ENCODE measurements at regions not wholly inside any gene's neighbourhood (a gene's known extent, or its start where the extent isn't known, plus 50 kb on each side); places are given as distances from the start of the nearest gene placed in this dataset.

- H3K27ac ChIP-seq, result no peak overlapping the region
- TF ChIP-seq, protein P1, sequence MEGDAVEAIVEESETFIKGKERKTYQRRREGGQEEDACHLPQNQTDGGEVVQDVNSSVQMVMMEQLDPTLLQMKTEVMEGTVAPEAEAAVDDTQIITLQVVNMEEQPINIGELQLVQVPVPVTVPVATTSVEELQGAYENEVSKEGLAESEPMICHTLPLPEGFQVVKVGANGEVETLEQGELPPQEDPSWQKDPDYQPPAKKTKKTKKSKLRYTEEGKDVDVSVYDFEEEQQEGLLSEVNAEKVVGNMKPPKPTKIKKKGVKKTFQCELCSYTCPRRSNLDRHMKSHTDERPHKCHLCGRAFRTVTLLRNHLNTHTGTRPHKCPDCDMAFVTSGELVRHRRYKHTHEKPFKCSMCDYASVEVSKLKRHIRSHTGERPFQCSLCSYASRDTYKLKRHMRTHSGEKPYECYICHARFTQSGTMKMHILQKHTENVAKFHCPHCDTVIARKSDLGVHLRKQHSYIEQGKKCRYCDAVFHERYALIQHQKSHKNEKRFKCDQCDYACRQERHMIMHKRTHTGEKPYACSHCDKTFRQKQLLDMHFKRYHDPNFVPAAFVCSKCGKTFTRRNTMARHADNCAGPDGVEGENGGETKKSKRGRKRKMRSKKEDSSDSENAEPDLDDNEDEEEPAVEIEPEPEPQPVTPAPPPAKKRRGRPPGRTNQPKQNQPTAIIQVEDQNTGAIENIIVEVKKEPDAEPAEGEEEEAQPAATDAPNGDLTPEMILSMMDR (conservative IDR thresholded peaks at IDR 0.05), result no peak
These were observed 290.2 kb downstream of the FBXW7 start for GRCh38 chr4:152245680-152246079.

- H3K27ac ChIP-seq, result no peak overlapping the region
- TF ChIP-seq, protein P1 (conservative IDR thresholded peaks at IDR 0.05), result no peak
These were observed 291.2 kb downstream of the FBXW7 start for GRCh38 chr4:152244659-152245058.

DNA sequence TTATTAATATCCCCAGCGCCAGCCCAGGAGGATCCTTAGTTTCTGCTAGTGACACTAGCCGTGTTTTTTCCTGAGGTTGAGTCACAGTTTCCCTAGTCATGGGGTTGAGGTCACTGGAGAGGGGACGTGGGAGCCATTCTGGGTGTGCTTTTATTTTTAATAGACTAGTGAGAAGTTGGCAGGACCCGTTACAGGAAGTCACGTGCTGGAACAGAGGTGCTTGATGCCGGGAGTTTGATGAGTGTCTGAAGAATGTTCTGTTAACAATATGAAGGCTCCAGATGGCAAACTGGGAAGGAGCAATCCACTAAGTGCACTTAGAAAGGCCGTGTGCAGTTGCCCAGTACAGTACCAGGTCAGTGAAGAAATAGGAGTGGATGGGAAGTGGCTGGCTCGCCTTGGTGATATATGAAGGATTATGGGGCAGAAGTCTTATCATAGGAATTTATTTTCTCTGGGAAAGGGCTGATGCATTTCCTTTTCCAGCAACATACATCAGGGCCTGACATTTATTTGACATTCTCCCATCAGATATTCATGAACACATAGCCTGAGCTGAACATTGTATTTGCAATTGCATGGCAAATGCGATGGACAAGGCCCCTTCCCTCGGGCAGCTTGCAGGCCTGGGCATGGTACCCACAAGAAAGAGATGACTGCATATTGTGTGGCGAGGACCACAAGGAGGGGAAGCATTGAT lies 291.8 kb downstream of the FBXW7 start:
- no peak overlapping the region for H3K27ac ChIP-seq
- TF ChIP-seq, protein P1 (conservative IDR thresholded peaks at IDR 0.05), result no peak

- H3K27ac ChIP-seq, result no peak overlapping the region
- TF ChIP-seq, protein P1 (conservative IDR thresholded peaks at IDR 0.05), result no peak
These were observed 292.7 kb downstream of the FBXW7 start for GRCh38 chr4:152243206-152243605.

DNA sequence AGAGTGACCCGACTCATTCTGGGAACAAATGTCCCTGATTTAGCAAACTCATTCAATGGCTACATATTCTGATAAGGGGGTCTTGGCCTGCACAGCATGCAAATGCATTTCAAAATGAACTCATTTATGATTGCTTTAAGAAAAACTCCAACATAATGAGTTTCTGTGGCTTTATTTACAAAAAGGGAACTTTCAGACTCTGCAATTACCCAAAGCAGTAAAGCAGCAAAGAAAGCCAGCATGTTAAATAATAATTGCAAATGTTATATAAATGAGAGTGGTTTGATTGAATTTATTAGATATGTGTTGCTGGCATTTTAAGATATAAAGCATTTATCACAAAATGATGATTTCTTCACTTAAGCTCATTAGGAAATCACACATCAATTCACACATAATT lies 295.7 kb downstream of the FBXW7 start:
- TF ChIP-seq, protein P1 (conservative IDR thresholded peaks at IDR 0.05), result no peak
- no peak overlapping the region for H3K27ac ChIP-seq

GRCh38 chr4:152239216-152239615 lies 296.7 kb downstream of the FBXW7 start:
- TF ChIP-seq, protein P1 (conservative IDR thresholded peaks at IDR 0.05), result no peak

DNA sequence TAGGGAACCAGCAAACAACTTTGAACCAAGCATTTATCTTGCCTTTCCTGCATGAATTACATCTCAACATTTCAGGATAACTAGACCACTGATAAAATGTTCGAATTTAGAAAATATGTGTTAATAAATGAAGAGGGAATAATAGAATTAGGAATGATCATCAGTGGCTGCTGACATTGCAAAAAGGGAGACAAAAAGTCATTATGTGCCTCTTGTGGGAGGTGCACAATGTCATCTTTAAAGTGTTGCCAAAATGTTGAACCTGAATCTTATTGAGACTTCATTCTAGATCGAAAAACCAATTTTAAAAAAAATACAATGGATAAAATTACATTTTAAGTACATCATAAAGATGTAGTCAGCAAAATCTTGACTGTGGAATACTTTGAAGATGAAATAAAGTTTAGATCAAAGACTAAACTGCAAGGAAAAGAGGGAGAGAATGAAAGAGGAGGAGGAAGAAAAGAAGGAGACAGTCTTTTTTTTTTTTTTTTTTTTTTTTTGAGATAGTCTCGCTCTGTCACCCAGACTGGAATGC lies 299.3 kb downstream of the FBXW7 start:
- TF ChIP-seq, protein P1 (conservative IDR thresholded peaks at IDR 0.05), result no peak

More at GRCh38 chr4:152239216-152239615, 296.7 kb downstream of the FBXW7 start:
- H3K27ac ChIP-seq, result no peak overlapping the region

More for the DNA sequence above, 299.3 kb downstream of the FBXW7 start:
- no peak overlapping the region for H3K27ac ChIP-seq
